ENCODE measurements at regions not wholly inside any gene's neighbourhood (a gene's known extent, or its start where the extent isn't known, plus 50 kb on each side); places are given as distances from the start of the nearest gene placed in this dataset.

DNA sequence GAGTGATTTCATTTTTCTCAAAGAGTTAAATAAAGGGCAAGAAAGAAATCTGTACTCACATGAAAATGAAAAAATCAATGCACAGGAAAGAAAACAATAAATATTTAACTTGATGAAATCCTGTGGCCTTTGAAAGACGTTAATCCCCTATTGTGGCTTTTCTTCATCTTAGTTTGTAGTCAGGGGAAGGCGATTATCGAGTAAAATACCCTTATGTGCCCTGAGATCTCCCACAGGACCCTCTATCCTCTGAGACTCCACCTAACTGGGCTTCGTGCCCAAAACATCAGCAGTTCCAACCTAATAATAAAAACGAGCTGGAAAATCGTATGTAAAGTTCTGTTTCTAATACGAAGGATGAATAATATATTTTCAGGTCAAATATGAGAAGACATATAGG, 208.2 kb upstream of the ZC3H12C start:
- TF ChIP-seq, protein P1, sequence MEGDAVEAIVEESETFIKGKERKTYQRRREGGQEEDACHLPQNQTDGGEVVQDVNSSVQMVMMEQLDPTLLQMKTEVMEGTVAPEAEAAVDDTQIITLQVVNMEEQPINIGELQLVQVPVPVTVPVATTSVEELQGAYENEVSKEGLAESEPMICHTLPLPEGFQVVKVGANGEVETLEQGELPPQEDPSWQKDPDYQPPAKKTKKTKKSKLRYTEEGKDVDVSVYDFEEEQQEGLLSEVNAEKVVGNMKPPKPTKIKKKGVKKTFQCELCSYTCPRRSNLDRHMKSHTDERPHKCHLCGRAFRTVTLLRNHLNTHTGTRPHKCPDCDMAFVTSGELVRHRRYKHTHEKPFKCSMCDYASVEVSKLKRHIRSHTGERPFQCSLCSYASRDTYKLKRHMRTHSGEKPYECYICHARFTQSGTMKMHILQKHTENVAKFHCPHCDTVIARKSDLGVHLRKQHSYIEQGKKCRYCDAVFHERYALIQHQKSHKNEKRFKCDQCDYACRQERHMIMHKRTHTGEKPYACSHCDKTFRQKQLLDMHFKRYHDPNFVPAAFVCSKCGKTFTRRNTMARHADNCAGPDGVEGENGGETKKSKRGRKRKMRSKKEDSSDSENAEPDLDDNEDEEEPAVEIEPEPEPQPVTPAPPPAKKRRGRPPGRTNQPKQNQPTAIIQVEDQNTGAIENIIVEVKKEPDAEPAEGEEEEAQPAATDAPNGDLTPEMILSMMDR (IDR thresholded peaks at IDR 0.05), result no peak
- TF ChIP-seq POLR2A (IDR thresholded peaks at IDR 0.05) (no peak), POLR2AphosphoS5 (IDR thresholded peaks at IDR 0.05; ENCODE audit: insufficient read depth in 1 of 2, low read depth in 1 of 2) (no peak)
